Upper lobe of left lung (tissue), 6 donors: ENCODE measurements at regions not wholly inside any gene's neighbourhood (a gene's known extent, or its start where the extent isn't known, plus 50 kb on each side); places are given as distances from the start of the nearest gene placed in this dataset.

Experiments used
- ATAC-seq, 2 donors: fragments of 200-7000 bp; cut with Tn5 transposase; one replicate each; pipeline ENCODE4 v1.9.1; 2022; ENCODE audit warnings: mild to moderate bottlenecking in 2 of 2, moderate library complexity in 2 of 2; ENCODE audit not compliant: low FRiP score in 2 of 2
- DNase-seq, 2 donors: peaks; one replicate each; pipeline ENCODE4 v3.0.0-alpha.2; 2019 to 2020
- H3K27ac ChIP-seq, 4 donors: fragments of 200-600 bp; sonication (generic); one replicate each; pipeline ENCODE4 v1.5.1; 2016 to 2019
- H3K27me3 ChIP-seq, 4 donors: fragments of 200-600 bp; sonication (generic); one replicate each; pipeline ENCODE4 v1.5.1; 2017 to 2019
- H3K36me3 ChIP-seq, 4 donors: fragments of 200-600 bp; sonication (generic); one replicate each; pipeline ENCODE4 v1.5.1; 2016 to 2019
- H3K4me1 ChIP-seq, 4 donors: fragments of 200-600 bp; sonication (generic); one replicate each; pipeline ENCODE4 v1.5.1; 2018 to 2019
- H3K4me3 ChIP-seq, 4 donors: fragments of 200-600 bp; sonication (generic); one replicate each; pipeline ENCODE4 v1.5.1; 2017 to 2019; ENCODE audit warnings: mild to moderate bottlenecking in 2 of 4, moderate library complexity in 1 of 4
- H3K9me3 ChIP-seq, 4 donors: fragments of 200-600 bp; sonication (generic); one replicate each; pipeline ENCODE4 v1.5.1; 2018 to 2019
- EP300 ChIP-seq, 4 donors: sonication (generic); formaldehyde crosslinking; IDR thresholded peaks; one replicate each; pipeline ENCODE4 v1.5.1; 2017; ENCODE audit warnings: antibody characterized with exemption in 4 of 4, control low read depth in 2 of 4
- POLR2A ChIP-seq, 4 donors: fragments of 450-650 bp; IDR thresholded peaks; one replicate each; pipeline ENCODE4 v1.5.1; 2016 to 2017; ENCODE audit warnings: antibody characterized with exemption in 4 of 4, mild to moderate bottlenecking in 2 of 4
- POLR2AphosphoS5 ChIP-seq, 2 donors: sonication (generic); formaldehyde crosslinking; IDR thresholded peaks; one replicate each; pipeline ENCODE4 v1.5.1; 2017; ENCODE audit warnings: antibody characterized with exemption in 2 of 2
- WGBS, 2 donors: methylation state at CpG; one replicate each; pipeline ENCODE4 v1.1.5; 2017 to 2018; 5-methylcytosine and 5-hydroxymethylcytosine counted together
- TF ChIP-seq, protein P1 (sequence below), 6 experiments: fragments of 450-650 bp in 4 of 6; fragments of 200-600 bp in 2 of 6; sonication (generic) in 2 of 6; IDR thresholded peaks; one replicate each; pipeline ENCODE4 v1.5.1; 2016 to 2019; ENCODE audit warnings: antibody characterized with exemption in 6 of 6
- donor health status: DM: no; HTN: no; CAD: no; lungs with moderate emphysema.
- donor health status: DM: no; HTN: yes; CAD: no; lungs with severe emphysema.

DNA sequence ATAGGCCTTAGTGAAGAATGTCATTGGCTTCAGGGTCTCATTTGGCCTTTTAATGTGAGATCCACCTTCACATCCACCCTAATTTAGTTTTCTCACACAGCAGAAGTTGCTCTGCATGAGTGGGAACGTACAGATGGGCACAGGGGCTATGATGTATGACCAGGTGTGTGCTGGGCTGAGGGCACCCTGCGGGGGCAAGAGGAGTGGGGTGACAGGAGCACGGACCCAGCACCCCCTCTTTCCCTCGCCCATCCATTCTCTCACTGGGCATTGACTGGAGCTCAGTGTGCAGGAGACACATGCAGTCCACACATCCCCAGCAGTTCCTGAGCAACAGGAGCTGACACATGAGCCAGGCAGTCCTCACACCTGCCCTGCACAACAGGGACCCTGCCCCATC, 95.1 kb upstream of the PPP2R2D start:
- Histone ChIP-seq H3K9me3 (no peaks in the 10 kb centered on the region), H3K4me3 (no peak overlapping the region), H3K4me1 (no peaks in the 10 kb centered on the region), H3K27me3 (no peaks in the 10 kb centered on the region), H3K36me3 (no peaks in the 10 kb centered on the region), H3K27ac (no peak overlapping the region)
- peak; percentile 7 to 20 for ATAC-seq
- no peak for DNase-seq
- TF ChIP-seq EP300 (IDR thresholded peaks at IDR 0.05) (no peak), POLR2AphosphoS5 (IDR thresholded peaks at IDR 0.05) (no peak), POLR2A (IDR thresholded peaks at IDR 0.05) (no peak)
- TF ChIP-seq, protein P1, sequence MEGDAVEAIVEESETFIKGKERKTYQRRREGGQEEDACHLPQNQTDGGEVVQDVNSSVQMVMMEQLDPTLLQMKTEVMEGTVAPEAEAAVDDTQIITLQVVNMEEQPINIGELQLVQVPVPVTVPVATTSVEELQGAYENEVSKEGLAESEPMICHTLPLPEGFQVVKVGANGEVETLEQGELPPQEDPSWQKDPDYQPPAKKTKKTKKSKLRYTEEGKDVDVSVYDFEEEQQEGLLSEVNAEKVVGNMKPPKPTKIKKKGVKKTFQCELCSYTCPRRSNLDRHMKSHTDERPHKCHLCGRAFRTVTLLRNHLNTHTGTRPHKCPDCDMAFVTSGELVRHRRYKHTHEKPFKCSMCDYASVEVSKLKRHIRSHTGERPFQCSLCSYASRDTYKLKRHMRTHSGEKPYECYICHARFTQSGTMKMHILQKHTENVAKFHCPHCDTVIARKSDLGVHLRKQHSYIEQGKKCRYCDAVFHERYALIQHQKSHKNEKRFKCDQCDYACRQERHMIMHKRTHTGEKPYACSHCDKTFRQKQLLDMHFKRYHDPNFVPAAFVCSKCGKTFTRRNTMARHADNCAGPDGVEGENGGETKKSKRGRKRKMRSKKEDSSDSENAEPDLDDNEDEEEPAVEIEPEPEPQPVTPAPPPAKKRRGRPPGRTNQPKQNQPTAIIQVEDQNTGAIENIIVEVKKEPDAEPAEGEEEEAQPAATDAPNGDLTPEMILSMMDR (IDR thresholded peaks at IDR 0.05): no peak
- WGBS, 2 donors: 89 to 92% methylated on average over 4 of the region's 4 CpGs

DNA sequence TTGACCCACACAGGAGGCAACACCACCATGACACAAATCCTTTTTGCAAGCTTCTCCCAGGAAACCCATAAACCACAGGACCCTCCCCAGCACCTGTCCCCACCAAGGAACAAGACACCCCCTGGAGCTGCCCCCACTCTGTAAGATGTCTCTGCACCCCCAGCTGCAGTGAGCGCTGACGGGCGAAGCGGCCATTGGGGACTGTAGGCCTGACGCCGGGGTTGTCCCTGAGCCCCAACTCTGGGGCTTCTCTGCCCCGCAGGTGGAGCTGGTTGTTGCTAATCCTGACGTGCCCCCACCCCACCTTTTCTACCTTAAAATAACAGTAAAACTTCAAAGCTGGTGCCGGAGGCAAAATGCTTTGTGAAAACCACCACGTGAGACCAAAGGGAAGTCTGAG, 94.7 kb upstream of the PPP2R2D start:
- ATAC-seq: peak; percentile 10 to 11
- no peaks in the 10 kb centered on the region for H3K27me3 ChIP-seq
- no peak overlapping the region for H3K27ac ChIP-seq
- H3K9me3 ChIP-seq: no peaks in the 10 kb centered on the region
- H3K4me3 ChIP-seq: no peak overlapping the region
- no peak for TF ChIP-seq POLR2AphosphoS5 (IDR thresholded peaks at IDR 0.05)
- TF ChIP-seq POLR2A (IDR thresholded peaks at IDR 0.05): no peak
- TF ChIP-seq EP300 (IDR thresholded peaks at IDR 0.05): no peak
- TF ChIP-seq, protein P1 (IDR thresholded peaks at IDR 0.05): no peak
- no peaks in the 10 kb centered on the region for H3K4me1 ChIP-seq
- WGBS, 2 donors: 85% methylated on average over 8 to 10 of the region's 10 CpGs
- no peaks in the 10 kb centered on the region for H3K36me3 ChIP-seq
- peak in 1 of 2 donors; percentile 51 for DNase-seq

- peak in 1 of 2 donors; percentile 15 for DNase-seq
- Histone ChIP-seq H3K27ac (no peak overlapping the region), H3K4me3 (no peak overlapping the region), H3K4me1 (no peaks in the 10 kb centered on the region), H3K36me3 (no peaks in the 10 kb centered on the region), H3K27me3 (no peaks in the 10 kb centered on the region), H3K9me3 (no peaks in the 10 kb centered on the region)
- no peak for TF ChIP-seq POLR2A (IDR thresholded peaks at IDR 0.05)
- TF ChIP-seq POLR2AphosphoS5 (IDR thresholded peaks at IDR 0.05): peak in 1 of 2 donors; percentile 51
- peak in 1 of 2 donors; percentile 16 for ATAC-seq
- 81 to 87% methylated on average over 16 to 24 of the region's 24 CpGs for WGBS, 2 donors
These were observed 94.0 kb upstream of the PPP2R2D start for GRCh38 chr10:131806646-131807317.

DNA sequence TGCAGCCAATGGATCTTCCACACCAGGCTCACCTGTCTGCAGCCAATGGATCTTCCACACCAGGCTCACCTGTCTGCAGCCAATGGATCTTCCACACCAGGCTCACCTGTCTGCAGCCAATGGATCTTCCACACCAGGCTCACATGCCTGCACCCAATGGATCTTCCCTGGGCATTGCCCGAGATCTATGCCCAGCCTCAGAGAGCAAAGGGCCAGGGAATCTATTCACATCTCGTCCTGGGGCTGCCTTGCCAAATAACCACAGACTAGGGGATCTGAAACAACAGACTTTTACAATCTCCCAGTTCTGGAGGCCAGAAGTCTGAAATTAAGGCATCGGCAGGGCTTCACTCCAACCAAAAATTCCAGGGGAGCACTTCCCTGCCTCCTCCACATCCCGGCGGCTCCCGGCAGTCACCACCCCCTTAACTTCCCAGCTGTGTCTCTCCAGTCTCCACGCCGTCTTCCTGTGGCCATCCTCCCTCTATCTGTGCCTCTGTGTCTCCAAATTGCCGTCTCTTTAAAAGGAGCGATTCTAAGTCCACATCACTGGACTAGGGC, 92.4 kb upstream of the PPP2R2D start:
- Histone ChIP-seq H3K27me3 (no peaks in the 10 kb centered on the region), H3K36me3 (no peaks in the 10 kb centered on the region), H3K4me3 (no peak overlapping the region), H3K4me1 (no peaks in the 10 kb centered on the region), H3K27ac (no peak overlapping the region), H3K9me3 (no peaks in the 10 kb centered on the region)
- TF ChIP-seq POLR2A (IDR thresholded peaks at IDR 0.05) (no peak), POLR2AphosphoS5 (IDR thresholded peaks at IDR 0.05) (no peak), EP300 (IDR thresholded peaks at IDR 0.05) (no peak)
- TF ChIP-seq, protein P1 (IDR thresholded peaks at IDR 0.05): no peak
- WGBS, 2 donors: 70 to 80% methylated on average over 9 to 10 of the region's 10 CpGs
- DNase-seq (peak in 1 of 2 donors; percentile 14), ATAC-seq (no peak)

GRCh38 chr10:131810036-131810804, 90.6 kb upstream of the PPP2R2D start:
- Histone ChIP-seq H3K4me3 (no peak overlapping the region), H3K27ac (no peak overlapping the region), H3K36me3 (no peaks in the 10 kb centered on the region), H3K27me3 (no peaks in the 10 kb centered on the region), H3K9me3 (no peaks in the 10 kb centered on the region), H3K4me1 (no peaks in the 10 kb centered on the region)
- peak in 1 of 2 donors; percentile 22 for DNase-seq
- 79 to 80% methylated on average over 12 to 16 of the region's 16 CpGs for WGBS, 2 donors
- TF ChIP-seq POLR2AphosphoS5 (IDR thresholded peaks at IDR 0.05): no peak
- TF ChIP-seq EP300 (IDR thresholded peaks at IDR 0.05): no peak
- TF ChIP-seq, protein P1 (IDR thresholded peaks at IDR 0.05): no peak
- TF ChIP-seq POLR2A (IDR thresholded peaks at IDR 0.05): no peak
- no peak for ATAC-seq
